ENCODE measurements at regions not wholly inside any gene's neighbourhood (a gene's known extent, or its start where the extent isn't known, plus 50 kb on each side); places are given as distances from the start of the nearest gene placed in this dataset.

GRCh38 chr1:222865718-222866117 is 50.9 kb downstream of the DISP1 start:
- Mint-ChIP-seq H3K27ac (no peak overlapping the region), H3K36me3 (ENCODE audit: low read depth) (no peaks in the 10 kb centered on the region), H3K27me3 (no peaks in the 10 kb centered on the region), H3K9me3 (no peaks in the 10 kb centered on the region), H3K4me1 (peaks cover 5% of the 10 kb centered on the region), H3K4me3 (no peak overlapping the region)
- no peak for ATAC-seq (replicated peaks)

GRCh38 chr1:222867316-222867715 is 52.5 kb downstream of the DISP1 start:
- no peaks in the 10 kb centered on the region for H3K36me3 Mint-ChIP-seq (ENCODE audit: low read depth)

GRCh38 chr1:222876182-222876581 is 61.3 kb downstream of the DISP1 start:
- peaks cover 13% of the 10 kb centered on the region for H3K36me3 Mint-ChIP-seq (ENCODE audit: low read depth)
- no peak for ATAC-seq (replicated peaks)
- H3K27ac Mint-ChIP-seq = no peak overlapping the region
- no peaks in the 10 kb centered on the region for H3K27me3 Mint-ChIP-seq
- no peak overlapping the region for H3K4me3 Mint-ChIP-seq
- H3K9me3 Mint-ChIP-seq = peaks cover 4% of the 10 kb centered on the region
- peaks cover 6% of the 10 kb centered on the region for H3K4me1 Mint-ChIP-seq

More at GRCh38 chr1:222867316-222867715, 52.5 kb downstream of the DISP1 start:
- no peak overlapping the region for H3K4me3 Mint-ChIP-seq
- no peaks in the 10 kb centered on the region for H3K9me3 Mint-ChIP-seq
- H3K27ac Mint-ChIP-seq = no peak overlapping the region
- no peaks in the 10 kb centered on the region for H3K27me3 Mint-ChIP-seq
- H3K4me1 Mint-ChIP-seq = no peaks in the 10 kb centered on the region
- no peak for ATAC-seq (replicated peaks)

- H3K9me3 Mint-ChIP-seq = peaks cover 4% of the 10 kb centered on the region
- peaks cover 8% of the 10 kb centered on the region for H3K36me3 Mint-ChIP-seq (ENCODE audit: low read depth)
- H3K4me1 Mint-ChIP-seq = peaks cover 6% of the 10 kb centered on the region
- no peak overlapping the region for H3K4me3 Mint-ChIP-seq
- peak overlapping the region; percentile 29 for H3K27ac Mint-ChIP-seq
- no peak for ATAC-seq (replicated peaks)
- no peaks in the 10 kb centered on the region for H3K27me3 Mint-ChIP-seq
Observed at GRCh38 chr1:222877854-222878253, 63.0 kb downstream of the DISP1 start.

- no peak overlapping the region for H3K4me3 Mint-ChIP-seq
- H3K27me3 Mint-ChIP-seq = no peaks in the 10 kb centered on the region
- H3K36me3 Mint-ChIP-seq (ENCODE audit: low read depth) = no peaks in the 10 kb centered on the region
- peaks cover 6% of the 10 kb centered on the region for H3K4me1 Mint-ChIP-seq
- peak; percentile 94 for ATAC-seq (replicated peaks)
- H3K9me3 Mint-ChIP-seq = no peaks in the 10 kb centered on the region
- H3K27ac Mint-ChIP-seq = peak overlapping the region; percentile 47
Observed at GRCh38 chr1:222880587-222880986, 65.7 kb downstream of the DISP1 start.

DNA sequence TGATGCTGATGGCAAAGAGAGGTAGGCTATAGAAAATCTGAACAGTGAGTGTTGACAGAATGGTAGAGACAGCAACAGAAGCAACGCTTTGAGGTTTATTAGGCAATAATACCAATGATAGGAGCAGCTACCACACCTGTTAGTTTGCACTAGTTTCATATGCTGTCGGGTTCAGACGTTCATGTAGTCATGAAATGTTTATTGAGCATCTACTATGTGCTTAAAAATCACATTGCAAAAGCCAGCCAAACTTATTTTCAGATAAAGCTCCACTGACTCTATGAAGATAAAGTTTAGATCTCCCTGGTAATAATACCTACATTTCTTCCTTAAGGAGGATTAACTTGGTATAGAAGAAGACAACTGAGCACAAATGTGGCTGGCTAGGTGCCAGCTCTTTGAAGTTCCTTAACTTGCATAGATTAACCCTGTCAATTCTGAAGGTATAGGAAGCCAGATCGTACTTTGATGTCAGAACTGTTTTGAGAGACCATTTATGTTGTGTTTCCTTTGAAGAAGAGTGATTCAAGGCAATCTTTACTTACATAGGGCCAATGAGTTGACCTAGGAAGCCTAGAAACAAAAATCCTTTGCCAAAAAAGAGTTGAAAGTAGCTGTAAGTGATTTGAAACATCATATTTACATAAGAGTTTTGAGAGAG is 71.5 kb downstream of the DISP1 start:
- no peaks in the 10 kb centered on the region for H3K4me1 Mint-ChIP-seq
- peaks cover 5% of the 10 kb centered on the region for H3K36me3 Mint-ChIP-seq (ENCODE audit: low read depth)
- no peak for ATAC-seq (replicated peaks)
- no peaks in the 10 kb centered on the region for H3K9me3 Mint-ChIP-seq
- H3K27ac Mint-ChIP-seq = peak overlapping the region; percentile 10
- no peak overlapping the region for H3K4me3 Mint-ChIP-seq
- no peaks in the 10 kb centered on the region for H3K27me3 Mint-ChIP-seq

DNA sequence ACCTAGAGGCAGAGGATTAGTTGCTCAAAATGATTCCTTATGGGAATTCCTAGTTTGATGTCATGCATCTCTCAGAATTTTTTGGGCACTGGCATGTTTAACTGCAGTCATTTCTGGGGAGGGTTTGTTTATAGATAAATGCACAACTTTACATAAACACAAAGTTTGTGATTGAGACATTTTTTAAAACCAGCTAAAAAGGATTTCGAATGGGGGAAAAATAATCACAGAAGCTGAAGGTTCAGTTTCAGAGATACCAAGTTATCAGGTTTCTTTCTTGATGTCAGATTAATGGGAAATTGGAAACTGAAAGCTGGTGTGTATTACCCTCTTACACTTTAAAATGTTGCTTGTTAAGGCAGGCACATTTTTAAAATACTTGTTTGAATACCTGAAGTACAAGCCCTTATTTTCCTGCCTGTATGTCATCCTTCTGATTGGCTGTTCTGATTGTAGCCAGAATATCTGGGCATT is 72.1 kb downstream of the DISP1 start:
- no peak for ATAC-seq (replicated peaks)

DNA sequence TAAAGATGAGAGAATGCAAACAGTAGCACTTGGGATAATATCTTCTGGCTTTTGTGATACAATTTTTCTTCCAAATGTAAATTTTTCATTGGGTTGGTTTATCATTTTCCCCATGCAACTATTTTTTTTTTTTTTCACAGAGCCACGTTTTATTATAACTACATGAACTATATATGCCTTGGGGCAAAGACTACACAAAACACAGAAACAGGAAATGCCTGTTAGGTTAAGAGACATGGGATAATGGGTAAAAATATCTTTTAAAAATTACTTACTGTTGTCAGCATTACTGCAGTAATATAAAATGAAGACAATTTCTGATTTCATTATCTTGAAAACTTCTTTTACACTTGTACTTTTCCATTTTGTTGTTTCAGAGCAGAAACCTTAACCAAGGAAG is 74.6 kb downstream of the DISP1 start:
- no peaks in the 10 kb centered on the region for H3K9me3 Mint-ChIP-seq
- peaks cover 5% of the 10 kb centered on the region for H3K36me3 Mint-ChIP-seq (ENCODE audit: low read depth)
- ATAC-seq (replicated peaks) = no peak
- H3K4me1 Mint-ChIP-seq = no peaks in the 10 kb centered on the region
- H3K27me3 Mint-ChIP-seq = no peaks in the 10 kb centered on the region
- H3K4me3 Mint-ChIP-seq = no peak overlapping the region
- H3K27ac Mint-ChIP-seq = no peak overlapping the region

More for the DNA sequence above, 72.1 kb downstream of the DISP1 start:
- peaks cover 5% of the 10 kb centered on the region for H3K36me3 Mint-ChIP-seq (ENCODE audit: low read depth)
- H3K27ac Mint-ChIP-seq = peak overlapping the region; percentile 10
- H3K4me1 Mint-ChIP-seq = no peaks in the 10 kb centered on the region
- no peak overlapping the region for H3K4me3 Mint-ChIP-seq
- H3K9me3 Mint-ChIP-seq = no peaks in the 10 kb centered on the region
- H3K27me3 Mint-ChIP-seq = no peaks in the 10 kb centered on the region

DNA sequence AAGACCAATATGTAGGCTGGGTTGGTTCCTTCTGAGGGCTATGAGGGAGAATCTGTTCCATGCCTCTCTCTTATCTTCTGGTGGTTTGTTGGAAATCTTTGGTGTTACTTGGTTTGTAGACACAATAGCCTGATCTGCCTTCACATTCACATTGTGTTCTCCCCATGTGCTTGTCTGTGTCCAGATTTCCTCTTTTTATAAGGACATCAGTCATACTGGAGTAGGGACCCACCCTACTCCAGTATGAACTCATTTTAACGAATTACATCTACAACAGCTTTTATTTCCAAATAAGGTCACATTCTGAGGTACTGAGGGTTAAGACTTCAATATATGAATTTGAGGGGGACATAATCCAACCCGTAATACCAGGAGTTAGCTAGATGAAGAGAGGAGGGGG is 75.9 kb downstream of the DISP1 start:
- Mint-ChIP-seq H3K27me3 (no peaks in the 10 kb centered on the region), H3K4me3 (no peak overlapping the region), H3K27ac (no peak overlapping the region), H3K4me1 (no peaks in the 10 kb centered on the region), H3K9me3 (no peaks in the 10 kb centered on the region), H3K36me3 (ENCODE audit: low read depth) (peaks cover 5% of the 10 kb centered on the region)
- ATAC-seq (replicated peaks) = no peak

GRCh38 chr1:222891578-222891977 is 76.7 kb downstream of the DISP1 start:
- ATAC-seq (replicated peaks) = no peak
- Mint-ChIP-seq H3K4me1 (peaks cover 2% of the 10 kb centered on the region), H3K36me3 (ENCODE audit: low read depth) (peaks cover 2% of the 10 kb centered on the region), H3K27me3 (no peaks in the 10 kb centered on the region), H3K9me3 (no peaks in the 10 kb centered on the region), H3K27ac (no peak overlapping the region), H3K4me3 (no peak overlapping the region)

GRCh38 chr1:222892137-222892769 is 77.4 kb downstream of the DISP1 start:
- no peak overlapping the region for H3K27ac Mint-ChIP-seq
- H3K4me1 Mint-ChIP-seq = peaks cover 8% of the 10 kb centered on the region
- ATAC-seq (replicated peaks) = no peak
- H3K9me3 Mint-ChIP-seq = no peaks in the 10 kb centered on the region
- no peak overlapping the region for H3K4me3 Mint-ChIP-seq
- no peaks in the 10 kb centered on the region for H3K27me3 Mint-ChIP-seq
- H3K36me3 Mint-ChIP-seq (ENCODE audit: low read depth) = no peaks in the 10 kb centered on the region

DNA sequence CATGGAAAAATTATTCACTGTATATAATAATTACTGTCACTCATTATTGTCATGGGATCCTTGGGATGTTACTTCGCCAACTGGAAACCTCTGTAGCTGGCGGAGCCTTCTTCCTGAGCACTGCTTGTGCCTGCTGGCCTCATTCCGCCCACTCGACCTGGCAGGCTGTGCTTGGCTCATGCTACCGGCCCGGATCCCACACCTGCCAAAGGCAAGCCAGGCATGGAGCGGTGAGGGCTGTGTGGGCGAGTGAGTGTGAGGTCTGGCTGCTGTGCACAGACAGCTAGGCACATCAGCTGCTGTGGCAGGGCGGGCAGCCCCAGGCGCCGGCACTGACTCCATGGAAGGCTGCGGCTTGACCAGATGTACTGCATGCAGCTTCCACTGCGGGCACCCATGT is 78.4 kb downstream of the DISP1 start:
- no peak for ATAC-seq (replicated peaks)
- Mint-ChIP-seq H3K27me3 (no peaks in the 10 kb centered on the region), H3K27ac (no peak overlapping the region), H3K9me3 (no peaks in the 10 kb centered on the region), H3K4me1 (peaks cover 8% of the 10 kb centered on the region), H3K36me3 (ENCODE audit: low read depth) (no peaks in the 10 kb centered on the region), H3K4me3 (no peak overlapping the region)

GRCh38 chr1:222894331-222894730 is 79.5 kb downstream of the DISP1 start:
- Mint-ChIP-seq H3K27me3 (no peaks in the 10 kb centered on the region), H3K9me3 (no peaks in the 10 kb centered on the region), H3K4me1 (peaks cover 8% of the 10 kb centered on the region), H3K27ac (no peak overlapping the region), H3K36me3 (ENCODE audit: low read depth) (no peaks in the 10 kb centered on the region), H3K4me3 (no peak overlapping the region)
- no peak for ATAC-seq (replicated peaks)

- H3K4me3 Mint-ChIP-seq = peak overlapping the region; percentile 49
- ATAC-seq (replicated peaks) = peak; percentile 77
- no peaks in the 10 kb centered on the region for H3K36me3 Mint-ChIP-seq (ENCODE audit: low read depth)
Observed at GRCh38 chr1:222896630-222897526, 82.0 kb downstream of the DISP1 start.

More at GRCh38 chr1:222896630-222897526, 82.0 kb downstream of the DISP1 start:
- Mint-ChIP-seq H3K27me3 (no peaks in the 10 kb centered on the region), H3K27ac (peak overlapping the region; percentile 82), H3K4me1 (peaks cover 8% of the 10 kb centered on the region), H3K9me3 (no peaks in the 10 kb centered on the region)
